ENCODE measurements at regions not wholly inside any gene's neighbourhood (a gene's known extent, or its start where the extent isn't known, plus 50 kb on each side); places are given as distances from the start of the nearest gene placed in this dataset.

DNA sequence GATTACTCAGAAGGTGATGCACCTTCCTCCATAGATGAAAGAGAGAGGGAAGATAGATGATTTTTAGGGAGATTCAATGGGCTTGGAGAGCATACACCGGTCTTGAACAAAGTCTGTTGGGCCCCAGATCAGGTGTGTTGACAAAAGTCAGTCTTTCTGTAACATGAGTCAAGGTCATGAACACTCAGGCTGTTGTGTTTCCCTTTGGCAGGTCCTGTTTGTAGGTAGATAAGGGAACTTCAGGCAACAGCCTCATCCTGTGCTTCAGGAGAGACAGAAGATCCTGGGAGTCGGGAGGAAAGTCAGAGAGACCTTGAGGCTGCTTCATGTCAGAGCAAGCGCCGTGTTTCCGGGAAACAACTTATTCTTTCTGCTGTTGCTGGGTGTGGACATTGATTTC, 703.1 kb downstream of the BRD1 start (continued):
- TF ChIP-seq ZFP1 (CRISPR knock-in tag; IDR thresholded peaks at IDR 0.05) (no peak), MTA3 (CRISPR knock-in tag; IDR thresholded peaks at IDR 0.05) (no peak), SP1 (IDR thresholded peaks at IDR 0.05) (no peak), SP1 (CRISPR knock-in tag; IDR thresholded peaks at IDR 0.05) (no peak), RFXANK (CRISPR knock-in tag; IDR thresholded peaks at IDR 0.05) (no peak), HOXA3 (CRISPR knock-in tag; IDR thresholded peaks at IDR 0.05) (0 out of 2 replicates have a peak, but pooled peaks have one; percentile 20), MEF2D (CRISPR knock-in tag; IDR thresholded peaks at IDR 0.05) (no peak), MAFK (conservative IDR thresholded peaks at IDR 0.05 in 1 of 2, IDR thresholded peaks at IDR 0.05 in 1 of 2; ENCODE audit: low read length in 2 of 2) (no peak), ZNF354B (CRISPR knock-in tag; IDR thresholded peaks at IDR 0.05) (no peak), BRCA1 (CRISPR knock-in tag; IDR thresholded peaks at IDR 0.05) (no peak), MAFF (IDR thresholded peaks at IDR 0.05; ENCODE audit: low read depth, low read length) (no peak), ZNF296 (CRISPR knock-in tag; conservative IDR thresholded peaks at IDR 0.05) (no peak), AHR (CRISPR knock-in tag; IDR thresholded peaks at IDR 0.05) (no peak), ZKSCAN5 (CRISPR knock-in tag; IDR thresholded peaks at IDR 0.05) (no peak), FOXJ3 (CRISPR knock-in tag; IDR thresholded peaks at IDR 0.05; ENCODE audit: borderline replicate concordance) (peak; percentile 32; the same call in 1 of the 2 replicates), PPARG (CRISPR knock-in tag; conservative IDR thresholded peaks at IDR 0.05) (peak; percentile 87), IKZF5 (CRISPR knock-in tag; IDR thresholded peaks at IDR 0.05) (peak; percentile 75; the same call in 1 of the 2 replicates), HDAC2 (CRISPR knock-in tag; IDR thresholded peaks at IDR 0.05) (peak; percentile 44; the same call in 1 of the 2 replicates), CAMTA2 (CRISPR knock-in tag; IDR thresholded peaks at IDR 0.05; ENCODE audit: borderline replicate concordance) (no peak), ZNF329 (CRISPR knock-in tag; IDR thresholded peaks at IDR 0.05; ENCODE audit: low read depth) (no peak), ZEB1 (IDR thresholded peaks at IDR 0.05; ENCODE audit: insufficient replicate concordance, low read depth) (peak; percentile 68), NPAS2 (CRISPR knock-in tag; IDR thresholded peaks at IDR 0.05; ENCODE audit: borderline replicate concordance) (no peak), ZNF121 (CRISPR knock-in tag; IDR thresholded peaks at IDR 0.05) (no peak), EP300 (IDR thresholded peaks at IDR 0.05; ENCODE audit: low read depth in 2 of 2, low read length in 2 of 2) (peak in 1 of 2 experiments; percentile 54; a peak in 1 of 4 replicates), EP300 (CRISPR knock-in tag; IDR thresholded peaks at IDR 0.05; ENCODE audit: borderline replicate concordance) (no peak), NBN (conservative IDR thresholded peaks at IDR 0.05) (no peak), SKI (IDR thresholded peaks at IDR 0.05; ENCODE audit: partially characterized antibody) (peak; percentile 33)
- TF ChIP-seq, protein P1, sequence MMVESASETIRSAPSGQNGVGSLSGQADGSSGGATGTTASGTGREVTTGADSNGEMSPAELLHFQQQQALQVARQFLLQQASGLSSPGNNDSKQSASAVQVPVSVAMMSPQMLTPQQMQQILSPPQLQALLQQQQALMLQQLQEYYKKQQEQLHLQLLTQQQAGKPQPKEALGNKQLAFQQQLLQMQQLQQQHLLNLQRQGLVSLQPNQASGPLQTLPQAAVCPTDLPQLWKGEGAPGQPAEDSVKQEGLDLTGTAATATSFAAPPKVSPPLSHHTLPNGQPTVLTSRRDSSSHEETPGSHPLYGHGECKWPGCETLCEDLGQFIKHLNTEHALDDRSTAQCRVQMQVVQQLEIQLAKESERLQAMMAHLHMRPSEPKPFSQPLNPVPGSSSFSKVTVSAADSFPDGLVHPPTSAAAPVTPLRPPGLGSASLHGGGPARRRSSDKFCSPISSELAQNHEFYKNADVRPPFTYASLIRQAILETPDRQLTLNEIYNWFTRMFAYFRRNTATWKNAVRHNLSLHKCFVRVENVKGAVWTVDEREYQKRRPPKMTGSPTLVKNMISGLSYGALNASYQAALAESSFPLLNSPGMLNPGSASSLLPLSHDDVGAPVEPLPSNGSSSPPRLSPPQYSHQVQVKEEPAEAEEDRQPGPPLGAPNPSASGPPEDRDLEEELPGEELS (CRISPR knock-in tag; IDR thresholded peaks at IDR 0.05) = peak; percentile 70
- TF ChIP-seq, protein P2, sequence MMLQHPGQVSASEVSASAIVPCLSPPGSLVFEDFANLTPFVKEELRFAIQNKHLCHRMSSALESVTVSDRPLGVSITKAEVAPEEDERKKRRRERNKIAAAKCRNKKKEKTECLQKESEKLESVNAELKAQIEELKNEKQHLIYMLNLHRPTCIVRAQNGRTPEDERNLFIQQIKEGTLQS (CRISPR knock-in tag; IDR thresholded peaks at IDR 0.05) = no peak
- TF ChIP-seq, protein P3, sequence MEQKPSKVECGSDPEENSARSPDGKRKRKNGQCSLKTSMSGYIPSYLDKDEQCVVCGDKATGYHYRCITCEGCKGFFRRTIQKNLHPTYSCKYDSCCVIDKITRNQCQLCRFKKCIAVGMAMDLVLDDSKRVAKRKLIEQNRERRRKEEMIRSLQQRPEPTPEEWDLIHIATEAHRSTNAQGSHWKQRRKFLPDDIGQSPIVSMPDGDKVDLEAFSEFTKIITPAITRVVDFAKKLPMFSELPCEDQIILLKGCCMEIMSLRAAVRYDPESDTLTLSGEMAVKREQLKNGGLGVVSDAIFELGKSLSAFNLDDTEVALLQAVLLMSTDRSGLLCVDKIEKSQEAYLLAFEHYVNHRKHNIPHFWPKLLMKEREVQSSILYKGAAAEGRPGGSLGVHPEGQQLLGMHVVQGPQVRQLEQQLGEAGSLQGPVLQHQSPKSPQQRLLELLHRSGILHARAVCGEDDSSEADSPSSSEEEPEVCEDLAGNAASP (CRISPR knock-in tag; IDR thresholded peaks at IDR 0.05; ENCODE audit: borderline replicate concordance) = peak; percentile 25; the same call in 1 of the 2 replicates

All from HepG2 (cell line).